Gastroesophageal sphincter (tissue), 3 donors: ENCODE measurements at regions not wholly inside any gene's neighbourhood (a gene's known extent, or its start where the extent isn't known, plus 50 kb on each side); places are given as distances from the start of the nearest gene placed in this dataset.

Experiments
- EP300 ChIP-seq: sonication (generic); formaldehyde crosslinking; IDR thresholded peaks from one replicate; pipeline ENCODE4 v1.6.1; 2017; ENCODE audit warnings: antibody characterized with exemption, mild to moderate bottlenecking
- POLR2A ChIP-seq, 2 donors: fragments of 450-650 bp; IDR thresholded peaks; one replicate each; pipeline ENCODE4 v1.6.1; 2017; ENCODE audit warnings: antibody characterized with exemption in 2 of 2, mild to moderate bottlenecking in 2 of 2, moderate library complexity in 1 of 2
- POLR2AphosphoS5 ChIP-seq: sonication (generic); formaldehyde crosslinking; IDR thresholded peaks from one replicate; pipeline ENCODE4 v1.6.1; 2017; ENCODE audit warnings: antibody characterized with exemption
- TF ChIP-seq, protein P1 (sequence below), 4 experiments: fragments of 200-600 bp in 2 of 4; fragments of 450-650 bp in 2 of 4; sonication (generic) in 1 of 4; IDR thresholded peaks; one replicate each; pipeline ENCODE4 v1.5.1; 2017 to 2019; ENCODE audit warnings: antibody characterized with exemption in 4 of 4, mild to moderate bottlenecking in 2 of 4, moderate library complexity in 2 of 4

DNA sequence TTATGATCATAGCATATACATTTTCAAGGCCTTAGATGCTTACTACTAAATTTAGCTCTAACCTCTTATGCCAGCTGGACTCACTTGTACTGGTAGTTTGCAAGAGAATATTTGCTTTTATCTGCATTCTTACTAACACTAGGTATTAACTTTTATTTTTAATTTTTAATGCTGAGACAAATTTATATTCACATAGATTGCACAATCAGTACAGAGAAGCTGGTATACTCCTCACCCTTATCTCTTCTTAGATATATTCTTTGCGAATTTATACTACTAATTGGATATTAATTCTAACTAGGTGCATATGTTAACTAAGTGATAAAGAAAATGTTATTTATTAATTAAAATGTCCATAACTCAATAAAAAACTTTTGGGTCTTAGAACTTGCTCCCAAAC lies 561.8 kb upstream of the PRMT6 start:
- TF ChIP-seq, protein P1, sequence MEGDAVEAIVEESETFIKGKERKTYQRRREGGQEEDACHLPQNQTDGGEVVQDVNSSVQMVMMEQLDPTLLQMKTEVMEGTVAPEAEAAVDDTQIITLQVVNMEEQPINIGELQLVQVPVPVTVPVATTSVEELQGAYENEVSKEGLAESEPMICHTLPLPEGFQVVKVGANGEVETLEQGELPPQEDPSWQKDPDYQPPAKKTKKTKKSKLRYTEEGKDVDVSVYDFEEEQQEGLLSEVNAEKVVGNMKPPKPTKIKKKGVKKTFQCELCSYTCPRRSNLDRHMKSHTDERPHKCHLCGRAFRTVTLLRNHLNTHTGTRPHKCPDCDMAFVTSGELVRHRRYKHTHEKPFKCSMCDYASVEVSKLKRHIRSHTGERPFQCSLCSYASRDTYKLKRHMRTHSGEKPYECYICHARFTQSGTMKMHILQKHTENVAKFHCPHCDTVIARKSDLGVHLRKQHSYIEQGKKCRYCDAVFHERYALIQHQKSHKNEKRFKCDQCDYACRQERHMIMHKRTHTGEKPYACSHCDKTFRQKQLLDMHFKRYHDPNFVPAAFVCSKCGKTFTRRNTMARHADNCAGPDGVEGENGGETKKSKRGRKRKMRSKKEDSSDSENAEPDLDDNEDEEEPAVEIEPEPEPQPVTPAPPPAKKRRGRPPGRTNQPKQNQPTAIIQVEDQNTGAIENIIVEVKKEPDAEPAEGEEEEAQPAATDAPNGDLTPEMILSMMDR (IDR thresholded peaks at IDR 0.05) = no peak
- TF ChIP-seq EP300 = no peak
- no peak for TF ChIP-seq POLR2AphosphoS5
- TF ChIP-seq POLR2A (IDR thresholded peaks at IDR 0.05) = no peak
